HEK293 (cell line): ENCODE measurements at regions not wholly inside any gene's neighbourhood (a gene's known extent, or its start where the extent isn't known, plus 50 kb on each side); places are given as distances from the start of the nearest gene placed in this dataset.
"Not testable (repeated sequence)": the region's sequence is repeated elsewhere in the genome, so short reads cannot be mapped to it uniquely, and the experiment has no call there.

ENCODE experiments used
- ZBTB21 ChIP-seq: fragments of 450-650 bp; formaldehyde crosslinking; IDR thresholded peaks from 2 replicates; pipeline ENCODE4 v1.5.1; 2017; ENCODE audit warnings: missing biosample characterization, missing genetic modification characterization
- ZBTB8A ChIP-seq: fragments of 450-650 bp; formaldehyde crosslinking; IDR thresholded peaks from 2 replicates; pipeline ENCODE4 v1.5.1; 2016; ENCODE audit warnings: missing biosample characterization, missing genetic modification characterization
- ZNF155 ChIP-seq: fragments of 450-650 bp; formaldehyde crosslinking; IDR thresholded peaks from 2 replicates; pipeline ENCODE4 v1.5.1; 2016; ENCODE audit warnings: missing biosample characterization, missing genetic modification characterization
- ZNF23 ChIP-seq: fragments of 450-650 bp; formaldehyde crosslinking; IDR thresholded peaks from 2 replicates; pipeline ENCODE4 v1.5.1; 2016; ENCODE audit warnings: missing biosample characterization, missing genetic modification characterization, borderline replicate concordance
- TF ChIP-seq, protein P1 (sequence below): fragments of 450-650 bp; formaldehyde crosslinking; IDR thresholded peaks from 2 replicates; pipeline ENCODE4 v1.5.1; 2016; ENCODE audit warnings: missing biosample characterization, missing genetic modification characterization
- TF ChIP-seq, protein P2 (sequence below): fragments of 450-650 bp; formaldehyde crosslinking; IDR thresholded peaks from 2 replicates; pipeline ENCODE4 v1.5.1; 2016; ENCODE audit warnings: missing biosample characterization, missing genetic modification characterization

DNA sequence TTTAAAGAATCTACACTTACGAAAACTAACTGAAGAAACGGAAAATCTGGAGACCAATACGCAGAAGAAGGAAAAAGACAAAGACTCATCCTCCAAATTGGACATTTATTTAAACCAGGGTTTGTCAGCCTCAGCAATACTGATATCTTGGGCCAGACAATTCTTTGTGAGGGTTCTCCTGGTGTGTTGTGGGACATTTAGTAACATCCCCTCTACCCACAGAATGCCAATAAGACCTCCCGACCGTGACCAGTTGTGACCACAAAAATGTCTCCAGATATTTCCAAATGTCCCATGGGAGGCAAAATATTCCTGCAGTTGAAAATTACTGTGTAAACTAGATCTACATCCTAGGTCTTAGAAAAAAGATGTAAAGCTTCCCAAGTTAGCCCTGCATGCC, 50.3 kb upstream of the ZSCAN2 start:
- TF ChIP-seq, protein P1, sequence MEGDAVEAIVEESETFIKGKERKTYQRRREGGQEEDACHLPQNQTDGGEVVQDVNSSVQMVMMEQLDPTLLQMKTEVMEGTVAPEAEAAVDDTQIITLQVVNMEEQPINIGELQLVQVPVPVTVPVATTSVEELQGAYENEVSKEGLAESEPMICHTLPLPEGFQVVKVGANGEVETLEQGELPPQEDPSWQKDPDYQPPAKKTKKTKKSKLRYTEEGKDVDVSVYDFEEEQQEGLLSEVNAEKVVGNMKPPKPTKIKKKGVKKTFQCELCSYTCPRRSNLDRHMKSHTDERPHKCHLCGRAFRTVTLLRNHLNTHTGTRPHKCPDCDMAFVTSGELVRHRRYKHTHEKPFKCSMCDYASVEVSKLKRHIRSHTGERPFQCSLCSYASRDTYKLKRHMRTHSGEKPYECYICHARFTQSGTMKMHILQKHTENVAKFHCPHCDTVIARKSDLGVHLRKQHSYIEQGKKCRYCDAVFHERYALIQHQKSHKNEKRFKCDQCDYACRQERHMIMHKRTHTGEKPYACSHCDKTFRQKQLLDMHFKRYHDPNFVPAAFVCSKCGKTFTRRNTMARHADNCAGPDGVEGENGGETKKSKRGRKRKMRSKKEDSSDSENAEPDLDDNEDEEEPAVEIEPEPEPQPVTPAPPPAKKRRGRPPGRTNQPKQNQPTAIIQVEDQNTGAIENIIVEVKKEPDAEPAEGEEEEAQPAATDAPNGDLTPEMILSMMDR (tag by site-specific recombination) = not testable (repeated sequence)
- TF ChIP-seq, protein P2, sequence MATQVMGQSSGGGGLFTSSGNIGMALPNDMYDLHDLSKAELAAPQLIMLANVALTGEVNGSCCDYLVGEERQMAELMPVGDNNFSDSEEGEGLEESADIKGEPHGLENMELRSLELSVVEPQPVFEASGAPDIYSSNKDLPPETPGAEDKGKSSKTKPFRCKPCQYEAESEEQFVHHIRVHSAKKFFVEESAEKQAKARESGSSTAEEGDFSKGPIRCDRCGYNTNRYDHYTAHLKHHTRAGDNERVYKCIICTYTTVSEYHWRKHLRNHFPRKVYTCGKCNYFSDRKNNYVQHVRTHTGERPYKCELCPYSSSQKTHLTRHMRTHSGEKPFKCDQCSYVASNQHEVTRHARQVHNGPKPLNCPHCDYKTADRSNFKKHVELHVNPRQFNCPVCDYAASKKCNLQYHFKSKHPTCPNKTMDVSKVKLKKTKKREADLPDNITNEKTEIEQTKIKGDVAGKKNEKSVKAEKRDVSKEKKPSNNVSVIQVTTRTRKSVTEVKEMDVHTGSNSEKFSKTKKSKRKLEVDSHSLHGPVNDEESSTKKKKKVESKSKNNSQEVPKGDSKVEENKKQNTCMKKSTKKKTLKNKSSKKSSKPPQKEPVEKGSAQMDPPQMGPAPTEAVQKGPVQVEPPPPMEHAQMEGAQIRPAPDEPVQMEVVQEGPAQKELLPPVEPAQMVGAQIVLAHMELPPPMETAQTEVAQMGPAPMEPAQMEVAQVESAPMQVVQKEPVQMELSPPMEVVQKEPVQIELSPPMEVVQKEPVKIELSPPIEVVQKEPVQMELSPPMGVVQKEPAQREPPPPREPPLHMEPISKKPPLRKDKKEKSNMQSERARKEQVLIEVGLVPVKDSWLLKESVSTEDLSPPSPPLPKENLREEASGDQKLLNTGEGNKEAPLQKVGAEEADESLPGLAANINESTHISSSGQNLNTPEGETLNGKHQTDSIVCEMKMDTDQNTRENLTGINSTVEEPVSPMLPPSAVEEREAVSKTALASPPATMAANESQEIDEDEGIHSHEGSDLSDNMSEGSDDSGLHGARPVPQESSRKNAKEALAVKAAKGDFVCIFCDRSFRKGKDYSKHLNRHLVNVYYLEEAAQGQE = not testable (repeated sequence)
- not testable (repeated sequence) for TF ChIP-seq ZNF23 (tag by site-specific recombination); ZBTB8A; ZBTB21 (tag by site-specific recombination); ZNF155
